DMS 273 treated with DMSO at 0.1 percent for 48 hours (cell line): ENCODE measurements at regions not wholly inside any gene's neighbourhood (a gene's known extent, or its start where the extent isn't known, plus 50 kb on each side); places are given as distances from the start of the nearest gene placed in this dataset.

Source experiments
- DNase-seq: peaks from one replicate; lab custom pipeline; 2025; lab: John Stamatoyannopoulos, UW

- no peak for DNase-seq
Observed at GRCh38 chr1:194167956-194168640, 981.7 kb upstream of the B3GALT2 start.

GRCh38 chr1:194164755-194165154 is 978.3 kb upstream of the B3GALT2 start:
- no peak for DNase-seq

GRCh38 chr1:194161591-194161990 is 975.2 kb upstream of the B3GALT2 start:
- no peak for DNase-seq

GRCh38 chr1:194159941-194160340 is 973.5 kb upstream of the B3GALT2 start:
- DNase-seq, result no peak

GRCh38 chr1:194155962-194156361 is 969.5 kb upstream of the B3GALT2 start:
- no peak for DNase-seq

- DNase-seq, result no peak
Observed at GRCh38 chr1:194151056-194151455, 964.6 kb upstream of the B3GALT2 start.

GRCh38 chr1:194150242-194150641 is 963.8 kb upstream of the B3GALT2 start:
- no peak for DNase-seq

- no peak for DNase-seq
Observed at GRCh38 chr1:194133152-194133551, 946.7 kb upstream of the B3GALT2 start.

- DNase-seq, result no peak
Observed at GRCh38 chr1:194118086-194118485, 931.7 kb upstream of the B3GALT2 start.

GRCh38 chr1:194117582-194117981 is 931.2 kb upstream of the B3GALT2 start:
- DNase-seq, result no peak

GRCh38 chr1:194114288-194114687 is 927.9 kb upstream of the B3GALT2 start:
- DNase-seq, result no peak

GRCh38 chr1:194105381-194105780 is 919.0 kb upstream of the B3GALT2 start:
- DNase-seq, result no peak

GRCh38 chr1:194104247-194104844 is 917.9 kb upstream of the B3GALT2 start:
- DNase-seq, result no peak

GRCh38 chr1:194103516-194104246 is 917.3 kb upstream of the B3GALT2 start:
- no peak for DNase-seq

- no peak for DNase-seq
Observed at GRCh38 chr1:194103101-194103500, 916.7 kb upstream of the B3GALT2 start.

GRCh38 chr1:194102607-194103006 is 916.2 kb upstream of the B3GALT2 start:
- DNase-seq, result no peak

GRCh38 chr1:194084755-194085154 is 898.3 kb upstream of the B3GALT2 start:
- DNase-seq, result no peak

- no peak for DNase-seq
Observed at GRCh38 chr1:194081444-194081843, 895.0 kb upstream of the B3GALT2 start.

GRCh38 chr1:194080826-194081225 is 894.4 kb upstream of the B3GALT2 start:
- DNase-seq, result no peak

- no peak for DNase-seq
Observed at GRCh38 chr1:194078765-194079164, 892.4 kb upstream of the B3GALT2 start.

- DNase-seq, result no peak
Observed at GRCh38 chr1:194076646-194077045, 890.2 kb upstream of the B3GALT2 start.

- no peak for DNase-seq
Observed at GRCh38 chr1:194073833-194074232, 887.4 kb upstream of the B3GALT2 start.

- DNase-seq, result no peak
Observed at GRCh38 chr1:194071205-194071604, 884.8 kb upstream of the B3GALT2 start.
